Endothelial cell of umbilical vein (primary cell): ENCODE measurements at regions not wholly inside any gene's neighbourhood (a gene's known extent, or its start where the extent isn't known, plus 50 kb on each side); places are given as distances from the start of the nearest gene placed in this dataset.

Experiments
- BruUV-seq: library from RNA; stranded (reverse); fragments of 400-500 nt; replicated peaks from 2 replicates; lab custom pipeline; 2021; lab: Mats Ljungman, UMichigan
- CTCF ChIA-PET: fragments of 300-600, 350-600 bp; sonication (Branson Sonifier 250); formaldehyde crosslinking; loops from one replicate; lab custom pipeline; 2021; ENCODE audit warnings: antibody characterized with exemption, inconsistent platforms; lab: Charles Lee
- POLR2A ChIA-PET: fragments of 300-600, 350-600 bp; sonication (Branson Sonifier 250); formaldehyde crosslinking; loops from one replicate; lab custom pipeline; 2021; ENCODE audit warnings: antibody characterized with exemption, inconsistent platforms; lab: Charles Lee
- DNase-seq: peaks from one replicate; pipeline ENCODE4 v3.0.0-alpha.2; 2011; ENCODE audit warnings: low read depth, low spot score
- FAIRE-seq: peaks from 2 replicates; lab custom pipeline; 2011; peaks lifted over from hg19 to GRCh38; lab: Jason Lieb, UNC
- H2AFZ ChIP-seq: 2 replicates; pipeline ENCODE4 v1.6.0; 2012; ENCODE audit warnings: low read depth, low read length, control low read depth, inconsistent platforms
- H3K27ac ChIP-seq: 2 replicates; pipeline ENCODE4 v1.5.1; 2011; ENCODE audit warnings: low read depth, mild to moderate bottlenecking, control low read depth, low read length, moderate library complexity; ENCODE audit not compliant: insufficient read depth
- H3K27me3 ChIP-seq, 2 experiments: 2 replicates each; pipeline versions ENCODE4 v1.6.0 to v1.6.1; 2011; ENCODE audit warnings: low read length in 2 of 2, mixed read lengths in 1 of 2; ENCODE audit not compliant: control insufficient read depth in 2 of 2, insufficient read depth in 2 of 2
- H3K36me3 ChIP-seq, 2 experiments: 2 replicates in 1 of 2; 3 replicates in 1 of 2; pipeline ENCODE4 v1.5.1; 2011; ENCODE audit warnings: low read length in 2 of 2, mild to moderate bottlenecking in 1 of 2, moderate library complexity in 1 of 2; ENCODE audit not compliant: control insufficient read depth in 2 of 2, insufficient read depth in 2 of 2; ENCODE audit errors: extremely low read depth in 1 of 2
- H3K4me1 ChIP-seq: 3 replicates; pipeline ENCODE4 v1.5.1; 2011; ENCODE audit warnings: mild to moderate bottlenecking, low read length; ENCODE audit not compliant: control insufficient read depth, insufficient read depth; ENCODE audit errors: extremely low read depth
- H3K4me2 ChIP-seq: 2 replicates; pipeline ENCODE4 v1.6.1; 2011; ENCODE audit warnings: low read length, control low read depth, mixed read lengths; ENCODE audit not compliant: insufficient read depth
- H3K4me3 ChIP-seq, 3 experiments: fragments of 200-600 bp in 1 of 3; sonication (generic), shearing (Covaris generic) in 1 of 3; replicated peaks in 1 of 3; 2 replicates each; pipeline ENCODE4 v1.5.1; 2011 to 2016; ENCODE audit warnings: control low read depth in 3 of 3, low read length in 3 of 3, mild to moderate bottlenecking in 2 of 3, inconsistent platforms in 1 of 3, low read depth in 1 of 3, moderate library complexity in 1 of 3; ENCODE audit not compliant: insufficient read depth in 1 of 3
- H3K79me2 ChIP-seq: 2 replicates; pipeline ENCODE4 v1.6.0; 2012; ENCODE audit warnings: low read length, inconsistent platforms; ENCODE audit not compliant: control insufficient read depth, insufficient read depth
- H3K9ac ChIP-seq: replicated peaks from 2 replicates; pipeline ENCODE3; 2011; ENCODE audit warnings: low read length, control low read depth; ENCODE audit not compliant: insufficient read depth; ENCODE audit errors: extremely low read depth
- H3K9me1 ChIP-seq: replicated peaks from 3 replicates; pipeline ENCODE4 v1.6.0; 2011; ENCODE audit warnings: mild to moderate bottlenecking, low read length; ENCODE audit not compliant: control insufficient read depth, insufficient read depth; ENCODE audit errors: extremely low read depth
- H3K9me3 ChIP-seq: replicated peaks from 2 replicates; pipeline ENCODE4 v1.5.1; 2012; ENCODE audit warnings: low read length, inconsistent platforms; ENCODE audit not compliant: control insufficient read depth, insufficient read depth
- H4K20me1 ChIP-seq: replicated peaks from 2 replicates; pipeline ENCODE3; 2011; ENCODE audit warnings: mild to moderate bottlenecking, low read length; ENCODE audit not compliant: control insufficient read depth, insufficient read depth; ENCODE audit errors: extremely low read depth
- FOS ChIP-seq: IDR thresholded peaks from 2 replicates; pipeline ENCODE4 v1.6.1; 2011; ENCODE audit warnings: mild to moderate bottlenecking, low read length, moderate library complexity, borderline replicate concordance; ENCODE audit not compliant: insufficient read depth
- GATA2 ChIP-seq: IDR thresholded peaks from 2 replicates; pipeline ENCODE4 v1.7.0; 2011; ENCODE audit warnings: low read depth, mild to moderate bottlenecking, moderate library complexity, mixed read lengths, low read length; ENCODE audit not compliant: insufficient read length, insufficient read depth
- MAX ChIP-seq: IDR thresholded peaks from 2 replicates; pipeline ENCODE4 v1.6.1; 2011; ENCODE audit not compliant: insufficient read depth, insufficient read length
- MYC ChIP-seq: IDR thresholded peaks from one replicate; pipeline ENCODE4 v1.6.1; 2011; ENCODE audit warnings: mild to moderate bottlenecking, low read depth, low read length
- POLR2AphosphoS5 ChIP-seq: IDR thresholded peaks from 2 replicates; pipeline ENCODE4 v1.6.1; 2012; ENCODE audit warnings: low read depth, mild to moderate bottlenecking, control low read depth, low read length, moderate library complexity; ENCODE audit not compliant: insufficient read depth
- dilution Hi-C: fragments of 300-500 bp; cut with MboI; formaldehyde crosslinking; loops from one replicate; pipeline ENCODE4 v1.15.0; 2019; ENCODE audit warnings: low sequenced_read_pairs; ENCODE audit not compliant: extremely low pct_ligation_motif_present
- intact Hi-C: fragments of 100-400 bp; cut with micrococcal nuclease; formaldehyde crosslinking; loops from one replicate; pipeline ENCODE4 v1.10.0; 2022
- TF ChIP-seq, protein P1 (sequence below), 2 donors: IDR thresholded peaks; 1 replicate in 1 of 2; 2 replicates in 1 of 2; pipeline ENCODE4 v1.5.1; 2011; ENCODE audit warnings: low read length in 2 of 2, mild to moderate bottlenecking in 2 of 2, moderate library complexity in 2 of 2, control low read depth in 1 of 2, inconsistent platforms in 1 of 2, low read depth in 1 of 2; ENCODE audit not compliant: insufficient read depth in 1 of 2; ENCODE audit errors: extremely low read depth in 1 of 2

GRCh38 chr3:3577823-3578222 is 221.4 kb upstream of the LRRN1 start:
- Histone ChIP-seq H3K4me2 (no peak overlapping the region), H4K20me1 (no peaks in the 10 kb centered on the region), H3K9me3 (peaks cover 6% of the 10 kb centered on the region), H3K4me1 (no peaks in the 10 kb centered on the region), H3K4me3 (no peak overlapping the region), H3K79me2 (no peaks in the 10 kb centered on the region), H3K36me3 (no peaks in the 10 kb centered on the region), H3K9me1 (no peaks in the 10 kb centered on the region), H3K27me3 (no peaks in the 10 kb centered on the region), H2AFZ (no peak overlapping the region), H3K9ac (no peak overlapping the region), H3K27ac (no peak overlapping the region)
- dilution Hi-C loops (no loop called here), intact Hi-C loops (no loop called here)
- no TSS peak for BruUV-seq
- TF ChIP-seq MYC = no peak
- DNase-seq (no peak), FAIRE-seq (no peak)
- POLR2A ChIA-PET = no interaction called here
- CTCF ChIA-PET = no interaction called here

DNA sequence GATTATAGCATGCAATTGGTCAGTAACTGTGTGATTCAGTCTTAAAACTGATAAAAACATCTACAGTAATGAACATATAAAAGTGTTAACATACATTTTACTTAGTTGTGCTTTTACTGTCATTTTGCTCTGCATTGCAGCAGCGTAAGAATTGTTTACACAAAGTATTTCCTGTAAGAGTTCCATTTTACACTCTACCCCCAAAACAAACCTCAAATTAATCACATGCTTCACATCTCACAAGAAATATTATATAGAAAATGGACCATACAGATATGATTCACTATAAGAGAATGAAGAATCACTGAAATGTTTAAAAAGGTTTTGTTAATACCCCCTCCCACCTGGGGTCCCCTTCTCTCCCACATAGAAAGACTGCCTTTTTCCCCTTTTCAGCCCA is 225.9 kb upstream of the LRRN1 start:
- Histone ChIP-seq H3K4me2 (no peak overlapping the region), H3K27ac (no peak overlapping the region), H3K79me2 (no peaks in the 10 kb centered on the region), H3K9me1 (no peaks in the 10 kb centered on the region), H3K4me3 (no peak overlapping the region), H4K20me1 (no peaks in the 10 kb centered on the region), H3K36me3 (no peaks in the 10 kb centered on the region), H3K4me1 (no peaks in the 10 kb centered on the region), H3K9ac (no peak overlapping the region), H3K9me3 (peaks cover 5% of the 10 kb centered on the region), H3K27me3 (no peaks in the 10 kb centered on the region), H2AFZ (no peak overlapping the region)
- BruUV-seq = no TSS peak
- ChIA-PET POLR2A (no interaction called here), CTCF (no interaction called here)
- FAIRE-seq (no peak), DNase-seq (no peak)
- TF ChIP-seq, protein P1, sequence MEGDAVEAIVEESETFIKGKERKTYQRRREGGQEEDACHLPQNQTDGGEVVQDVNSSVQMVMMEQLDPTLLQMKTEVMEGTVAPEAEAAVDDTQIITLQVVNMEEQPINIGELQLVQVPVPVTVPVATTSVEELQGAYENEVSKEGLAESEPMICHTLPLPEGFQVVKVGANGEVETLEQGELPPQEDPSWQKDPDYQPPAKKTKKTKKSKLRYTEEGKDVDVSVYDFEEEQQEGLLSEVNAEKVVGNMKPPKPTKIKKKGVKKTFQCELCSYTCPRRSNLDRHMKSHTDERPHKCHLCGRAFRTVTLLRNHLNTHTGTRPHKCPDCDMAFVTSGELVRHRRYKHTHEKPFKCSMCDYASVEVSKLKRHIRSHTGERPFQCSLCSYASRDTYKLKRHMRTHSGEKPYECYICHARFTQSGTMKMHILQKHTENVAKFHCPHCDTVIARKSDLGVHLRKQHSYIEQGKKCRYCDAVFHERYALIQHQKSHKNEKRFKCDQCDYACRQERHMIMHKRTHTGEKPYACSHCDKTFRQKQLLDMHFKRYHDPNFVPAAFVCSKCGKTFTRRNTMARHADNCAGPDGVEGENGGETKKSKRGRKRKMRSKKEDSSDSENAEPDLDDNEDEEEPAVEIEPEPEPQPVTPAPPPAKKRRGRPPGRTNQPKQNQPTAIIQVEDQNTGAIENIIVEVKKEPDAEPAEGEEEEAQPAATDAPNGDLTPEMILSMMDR (IDR thresholded peaks at IDR 0.05; ENCODE audit: extremely low read depth in 1 of 2, insufficient read depth in 1 of 2, low read depth in 1 of 2, low read length in 2 of 2) = no peak
- TF ChIP-seq MAX (no peak), FOS (no peak), MYC (no peak), POLR2AphosphoS5 (no peak), GATA2 (no peak)
- dilution Hi-C loops (no loop called here), intact Hi-C loops (no loop called here)
